ENCODE measurements at regions not wholly inside any gene's neighbourhood (a gene's known extent, or its start where the extent isn't known, plus 50 kb on each side); places are given as distances from the start of the nearest gene placed in this dataset.

GRCh38 chr6:78110641-78111040, 457.8 kb downstream of the MEI4 start:
- H3K4me1 ChIP-seq (ENCODE audit: control insufficient read depth in 4 of 4, insufficient read depth in 4 of 4, low read length in 3 of 4), result no peaks in the 10 kb centered on the region
- no peak overlapping the region for H3K9ac ChIP-seq (ENCODE audit: low read depth in 1 of 2, low read length in 2 of 2)
- no peaks in the 10 kb centered on the region for H3K9me3 ChIP-seq (ENCODE audit: control insufficient read depth in 4 of 4, low read length in 3 of 4)
- no peaks in the 10 kb centered on the region for H3K27me3 ChIP-seq (ENCODE audit: control insufficient read depth in 4 of 4, insufficient read depth in 4 of 4, low read length in 3 of 4)
- H3K36me3 ChIP-seq (ENCODE audit: control insufficient read depth in 4 of 4, insufficient read depth in 3 of 4, low read depth in 1 of 4, low read length in 3 of 4), result no peaks in the 10 kb centered on the region
- DNase-seq (ENCODE audit: low spot score), result no peak
- no peak overlapping the region for H3K27ac ChIP-seq (ENCODE audit: low read depth in 1 of 2, low read length in 2 of 2)
- no peak for TF ChIP-seq SP1 (IDR thresholded peaks at IDR 0.05)
- TF ChIP-seq, protein P1, sequence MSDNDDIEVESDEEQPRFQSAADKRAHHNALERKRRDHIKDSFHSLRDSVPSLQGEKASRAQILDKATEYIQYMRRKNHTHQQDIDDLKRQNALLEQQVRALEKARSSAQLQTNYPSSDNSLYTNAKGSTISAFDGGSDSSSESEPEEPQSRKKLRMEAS (IDR thresholded peaks at IDR 0.05), result no peak
- TF ChIP-seq JUND (IDR thresholded peaks at IDR 0.05), result no peak
- no peak for TF ChIP-seq CTCF (IDR thresholded peaks at IDR 0.05; ENCODE audit: low read depth, low read length, missing input control)
- TF ChIP-seq HNF4A (conservative IDR thresholded peaks at IDR 0.05), result no peak
- TF ChIP-seq EGR1 (IDR thresholded peaks at IDR 0.05; ENCODE audit: low read depth in 2 of 2), result no peak
- no peak for TF ChIP-seq TAF1 (conservative IDR thresholded peaks at IDR 0.05)
- TF ChIP-seq YY1 (IDR thresholded peaks at IDR 0.05), result no peak
- TF ChIP-seq HNF4G (IDR thresholded peaks at IDR 0.05), result no peak
- no peak for TF ChIP-seq RAD21 (IDR thresholded peaks at IDR 0.05)
- TF ChIP-seq ZBTB33 (IDR thresholded peaks at IDR 0.05), result no peak
- TF ChIP-seq NR2F2 (IDR thresholded peaks at IDR 0.05), result no peak
- no peak for TF ChIP-seq GABPA (IDR thresholded peaks at IDR 0.05 in 1 of 2, conservative IDR thresholded peaks at IDR 0.05 in 1 of 2)
- TF ChIP-seq RXRA (IDR thresholded peaks at IDR 0.05), result no peak
- H3K4me3 ChIP-seq (ENCODE audit: low read depth in 1 of 3, low read length in 3 of 3), result no peak overlapping the region

- H3K27me3 ChIP-seq (ENCODE audit: control insufficient read depth in 4 of 4, insufficient read depth in 4 of 4, low read length in 3 of 4), result no peaks in the 10 kb centered on the region
- 69% methylated on average over 1 of the region's 1 CpG for WGBS
- H3K4me3 ChIP-seq (ENCODE audit: low read depth in 1 of 3, low read length in 3 of 3), result no peak overlapping the region
- no peak overlapping the region for H3K27ac ChIP-seq (ENCODE audit: low read depth in 1 of 2, low read length in 2 of 2)
- no peaks in the 10 kb centered on the region for H3K9me3 ChIP-seq (ENCODE audit: control insufficient read depth in 4 of 4, low read length in 3 of 4)
- no peaks in the 10 kb centered on the region for H3K36me3 ChIP-seq (ENCODE audit: control insufficient read depth in 4 of 4, insufficient read depth in 3 of 4, low read depth in 1 of 4, low read length in 3 of 4)
- no peaks in the 10 kb centered on the region for H3K4me1 ChIP-seq (ENCODE audit: control insufficient read depth in 4 of 4, insufficient read depth in 4 of 4, low read length in 3 of 4)
- no peak overlapping the region for H3K9ac ChIP-seq (ENCODE audit: low read depth in 1 of 2, low read length in 2 of 2)
- TF ChIP-seq HNF4A (conservative IDR thresholded peaks at IDR 0.05) (no peak), FOXA1 (IDR thresholded peaks at IDR 0.05) (no peak), NR2F2 (IDR thresholded peaks at IDR 0.05) (no peak), RXRA (IDR thresholded peaks at IDR 0.05) (no peak), TAF1 (conservative IDR thresholded peaks at IDR 0.05) (no peak), EGR1 (IDR thresholded peaks at IDR 0.05; ENCODE audit: low read depth in 2 of 2) (no peak), GABPA (IDR thresholded peaks at IDR 0.05 in 1 of 2, conservative IDR thresholded peaks at IDR 0.05 in 1 of 2) (no peak), SP1 (IDR thresholded peaks at IDR 0.05) (no peak), YY1 (IDR thresholded peaks at IDR 0.05) (no peak), RAD21 (IDR thresholded peaks at IDR 0.05) (no peak), HNF4G (IDR thresholded peaks at IDR 0.05) (no peak)
- TF ChIP-seq, protein P2, sequence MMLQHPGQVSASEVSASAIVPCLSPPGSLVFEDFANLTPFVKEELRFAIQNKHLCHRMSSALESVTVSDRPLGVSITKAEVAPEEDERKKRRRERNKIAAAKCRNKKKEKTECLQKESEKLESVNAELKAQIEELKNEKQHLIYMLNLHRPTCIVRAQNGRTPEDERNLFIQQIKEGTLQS (IDR thresholded peaks at IDR 0.05), result no peak
- TF ChIP-seq, protein P3, sequence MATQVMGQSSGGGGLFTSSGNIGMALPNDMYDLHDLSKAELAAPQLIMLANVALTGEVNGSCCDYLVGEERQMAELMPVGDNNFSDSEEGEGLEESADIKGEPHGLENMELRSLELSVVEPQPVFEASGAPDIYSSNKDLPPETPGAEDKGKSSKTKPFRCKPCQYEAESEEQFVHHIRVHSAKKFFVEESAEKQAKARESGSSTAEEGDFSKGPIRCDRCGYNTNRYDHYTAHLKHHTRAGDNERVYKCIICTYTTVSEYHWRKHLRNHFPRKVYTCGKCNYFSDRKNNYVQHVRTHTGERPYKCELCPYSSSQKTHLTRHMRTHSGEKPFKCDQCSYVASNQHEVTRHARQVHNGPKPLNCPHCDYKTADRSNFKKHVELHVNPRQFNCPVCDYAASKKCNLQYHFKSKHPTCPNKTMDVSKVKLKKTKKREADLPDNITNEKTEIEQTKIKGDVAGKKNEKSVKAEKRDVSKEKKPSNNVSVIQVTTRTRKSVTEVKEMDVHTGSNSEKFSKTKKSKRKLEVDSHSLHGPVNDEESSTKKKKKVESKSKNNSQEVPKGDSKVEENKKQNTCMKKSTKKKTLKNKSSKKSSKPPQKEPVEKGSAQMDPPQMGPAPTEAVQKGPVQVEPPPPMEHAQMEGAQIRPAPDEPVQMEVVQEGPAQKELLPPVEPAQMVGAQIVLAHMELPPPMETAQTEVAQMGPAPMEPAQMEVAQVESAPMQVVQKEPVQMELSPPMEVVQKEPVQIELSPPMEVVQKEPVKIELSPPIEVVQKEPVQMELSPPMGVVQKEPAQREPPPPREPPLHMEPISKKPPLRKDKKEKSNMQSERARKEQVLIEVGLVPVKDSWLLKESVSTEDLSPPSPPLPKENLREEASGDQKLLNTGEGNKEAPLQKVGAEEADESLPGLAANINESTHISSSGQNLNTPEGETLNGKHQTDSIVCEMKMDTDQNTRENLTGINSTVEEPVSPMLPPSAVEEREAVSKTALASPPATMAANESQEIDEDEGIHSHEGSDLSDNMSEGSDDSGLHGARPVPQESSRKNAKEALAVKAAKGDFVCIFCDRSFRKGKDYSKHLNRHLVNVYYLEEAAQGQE (IDR thresholded peaks at IDR 0.05), result no peak
- no peak for DNase-seq (ENCODE audit: low spot score)
Observed at GRCh38 chr6:78117966-78118365, 465.1 kb downstream of the MEI4 start.
